SK-N-SH (cell line): ENCODE measurements at regions not wholly inside any gene's neighbourhood (a gene's known extent, or its start where the extent isn't known, plus 50 kb on each side); places are given as distances from the start of the nearest gene placed in this dataset.

Source experiments
- CTCF ChIA-PET: fragments of 300-600, 350-600 bp; formaldehyde crosslinking; extraction: SDS; loops from one replicate; lab custom pipeline; 2021; lab: Yijun Ruan, JAX
- POLR2A ChIA-PET: fragments of 350-600 bp; sonication (Branson Sonifier 250); formaldehyde crosslinking; extraction: SDS; loops from one replicate; lab custom pipeline; 2020; ENCODE audit warnings: antibody characterized with exemption, inconsistent platforms; lab: Yijun Ruan, JAX
- DNase-seq: peaks from one replicate; pipeline ENCODE4 v3.0.0; 2012
- H2AFZ ChIP-seq: fragments of 200-600 bp; sonication (generic); 2 replicates; pipeline ENCODE4 v1.8.1; 2016; ENCODE audit warnings: antibody characterized with exemption, mild to moderate bottlenecking, low read depth
- H3F3A ChIP-seq: fragments of 200-600 bp; sonication (generic); replicated peaks from 2 replicates; pipeline ENCODE3; 2016; ENCODE audit warnings: antibody characterized with exemption, mild to moderate bottlenecking; ENCODE audit not compliant: insufficient read depth
- H3K27ac ChIP-seq, 2 experiments: fragments of 200-500 bp in 1 of 2; fragments of 200-600 bp in 1 of 2; sonication (Bioruptor generic) in 1 of 2; sonication (generic), shearing (Covaris generic) in 1 of 2; 2 replicates each; pipeline versions ENCODE4 v1.5.1 to v1.6.1; 2014 to 2016; ENCODE audit warnings: low read depth in 2 of 2, inconsistent platforms in 1 of 2, low read length in 1 of 2, mild to moderate bottlenecking in 1 of 2, mixed read lengths in 1 of 2
- H3K27me3 ChIP-seq: fragments of 200-600 bp; sonication (generic), shearing (Covaris generic); 2 replicates; pipeline ENCODE4 v1.6.1; 2016; ENCODE audit warnings: mixed run types; ENCODE audit not compliant: insufficient read depth
- H3K36me3 ChIP-seq, 2 experiments: fragments of 200-500 bp in 1 of 2; fragments of 200-600 bp in 1 of 2; sonication (Bioruptor generic) in 1 of 2; sonication (generic) in 1 of 2; replicated peaks in 1 of 2; 2 replicates each; pipeline versions ENCODE3 to v1.5.1; 2014 to 2016; ENCODE audit warnings: low read length in 1 of 2, mild to moderate bottlenecking in 1 of 2; ENCODE audit not compliant: insufficient read depth in 2 of 2, control insufficient read depth in 1 of 2
- H3K4me1 ChIP-seq, 2 experiments: fragments of 200-500 bp in 1 of 2; fragments of 200-600 bp in 1 of 2; sonication (Bioruptor generic) in 1 of 2; sonication (generic), shearing (Covaris generic) in 1 of 2; 2 replicates each; pipeline versions ENCODE4 v1.5.1 to v1.6.1; 2014 to 2016; ENCODE audit warnings: low read depth in 1 of 2, low read length in 1 of 2, mixed run types in 1 of 2; ENCODE audit not compliant: insufficient read depth in 2 of 2, control insufficient read depth in 1 of 2
- H3K4me2 ChIP-seq: fragments of 200-600 bp; sonication (generic), shearing (Covaris generic); 2 replicates; pipeline ENCODE4 v1.6.1; 2017; ENCODE audit warnings: mixed run types
- H3K4me3 ChIP-seq, 2 experiments: fragments of 200-500 bp in 1 of 2; fragments of 200-600 bp in 1 of 2; sonication (Bioruptor generic) in 1 of 2; sonication (generic), shearing (Covaris generic) in 1 of 2; 2 replicates each; pipeline versions ENCODE4 v1.5.1 to v1.8.1; 2014 to 2016; ENCODE audit warnings: low read depth in 2 of 2, inconsistent platforms in 1 of 2, low read length in 1 of 2, mild to moderate bottlenecking in 1 of 2, mixed read lengths in 1 of 2, moderate library complexity in 1 of 2
- H3K79me2 ChIP-seq: fragments of 200-600 bp; sonication (generic); 2 replicates; pipeline ENCODE4 v1.8.1; 2017; ENCODE audit warnings: mild to moderate bottlenecking; ENCODE audit not compliant: insufficient read depth
- H3K9ac ChIP-seq: fragments of 200-600 bp; sonication (generic); 2 replicates; pipeline ENCODE4 v1.6.1; 2017; ENCODE audit warnings: mixed run types
- H3K9me2 ChIP-seq: fragments of 200-600 bp; sonication (generic); 2 replicates; pipeline ENCODE4 v1.6.1; 2017; ENCODE audit warnings: mixed run types
- H3K9me3 ChIP-seq: fragments of 200-600 bp; sonication (generic); 2 replicates; pipeline ENCODE4 v1.6.1; 2017; ENCODE audit warnings: mixed run types, mild to moderate bottlenecking, moderate library complexity
- H4K20me1 ChIP-seq: fragments of 200-600 bp; sonication (generic); 2 replicates; pipeline ENCODE4 v1.6.1; 2017; ENCODE audit warnings: mild to moderate bottlenecking, mixed run types; ENCODE audit not compliant: insufficient read depth
- EP300 ChIP-seq, 2 experiments: IDR thresholded peaks; 2 replicates each; pipeline versions ENCODE4 v1.4.0 to v1.6.1; 2012; ENCODE audit warnings: borderline replicate concordance in 1 of 2, low read depth in 1 of 2, low read length in 1 of 2
- FOXJ3 ChIP-seq: sonication (generic); formaldehyde crosslinking; IDR thresholded peaks from 2 replicates; pipeline ENCODE4 v1.5.1; 2020; ENCODE audit warnings: mild to moderate bottlenecking, missing genetic modification reagents
- FOXM1 ChIP-seq: IDR thresholded peaks from 2 replicates; pipeline ENCODE4 v1.4.0; 2012; ENCODE audit warnings: low read depth, mild to moderate bottlenecking
- GABPA ChIP-seq: IDR thresholded peaks from 2 replicates; pipeline ENCODE4 v1.4.0; 2012; ENCODE audit warnings: low read depth, mild to moderate bottlenecking
- GATA2 ChIP-seq: sonication (generic); formaldehyde crosslinking; IDR thresholded peaks from 2 replicates; pipeline ENCODE4 v1.5.0; 2020; ENCODE audit warnings: mild to moderate bottlenecking, missing genetic modification reagents
- MXI1 ChIP-seq: IDR thresholded peaks from 2 replicates; pipeline ENCODE4 v1.6.1; 2012; ENCODE audit warnings: mild to moderate bottlenecking, low read depth, low read length, improper control_type of control experiment
- NFIC ChIP-seq: IDR thresholded peaks from 2 replicates; pipeline ENCODE4 v1.4.0; 2012; ENCODE audit warnings: borderline replicate concordance
- RFX5 ChIP-seq: IDR thresholded peaks from 2 replicates; pipeline ENCODE4 v1.6.1; 2012; ENCODE audit warnings: mild to moderate bottlenecking, improper control_type of control experiment, low read length
- SMC3 ChIP-seq: IDR thresholded peaks from 2 replicates; pipeline ENCODE4 v1.6.1; 2012; ENCODE audit warnings: low read depth, low read length, improper control_type of control experiment
- TAF1 ChIP-seq: IDR thresholded peaks from 2 replicates; pipeline ENCODE4 v1.6.1; 2012; ENCODE audit warnings: low read depth, mild to moderate bottlenecking, low read length, moderate library complexity, borderline replicate concordance
- TCF12 ChIP-seq: IDR thresholded peaks from 2 replicates; pipeline ENCODE4 v1.4.0; 2012
- TEAD4 ChIP-seq: IDR thresholded peaks from 2 replicates; pipeline ENCODE4 v1.4.0; 2012; ENCODE audit warnings: mild to moderate bottlenecking, borderline replicate concordance; ENCODE audit not compliant: insufficient read depth
- YY1 ChIP-seq: IDR thresholded peaks from 2 replicates; pipeline ENCODE4 v1.4.0; 2012; ENCODE audit warnings: low read depth, mild to moderate bottlenecking
- WGBS: methylation state at CpG from one replicate; pipeline ENCODE4 v1.1.6; 2017; ENCODE audit warnings: low lambda C conversion rate; 5-methylcytosine and 5-hydroxymethylcytosine counted together
- TF ChIP-seq, protein P1 (sequence below): fragments of 200-600 bp; sonication (generic); IDR thresholded peaks from 2 replicates; pipeline ENCODE4 v1.6.1; 2017; ENCODE audit warnings: antibody characterized with exemption, mild to moderate bottlenecking, moderate library complexity
- TF ChIP-seq, protein P2 (sequence below): fragments of 150-350 bp; IDR thresholded peaks from 2 replicates; pipeline ENCODE4 v1.6.1; 2016; ENCODE audit warnings: mild to moderate bottlenecking, low read depth, low read length
- TF ChIP-seq, protein P3 (sequence below): IDR thresholded peaks from 2 replicates; pipeline ENCODE4; 2012
- TF ChIP-seq, protein P4 (sequence below): fragments of 150-350 bp; IDR thresholded peaks from 2 replicates; pipeline ENCODE4 v1.6.1; 2017; ENCODE audit warnings: antibody characterized with exemption, low read length, low read depth, borderline replicate concordance
- TF ChIP-seq, protein P5 (sequence below): IDR thresholded peaks from 2 replicates; pipeline ENCODE4 v1.6.1; 2012; ENCODE audit warnings: mild to moderate bottlenecking, low read depth, low read length, moderate library complexity

DNA sequence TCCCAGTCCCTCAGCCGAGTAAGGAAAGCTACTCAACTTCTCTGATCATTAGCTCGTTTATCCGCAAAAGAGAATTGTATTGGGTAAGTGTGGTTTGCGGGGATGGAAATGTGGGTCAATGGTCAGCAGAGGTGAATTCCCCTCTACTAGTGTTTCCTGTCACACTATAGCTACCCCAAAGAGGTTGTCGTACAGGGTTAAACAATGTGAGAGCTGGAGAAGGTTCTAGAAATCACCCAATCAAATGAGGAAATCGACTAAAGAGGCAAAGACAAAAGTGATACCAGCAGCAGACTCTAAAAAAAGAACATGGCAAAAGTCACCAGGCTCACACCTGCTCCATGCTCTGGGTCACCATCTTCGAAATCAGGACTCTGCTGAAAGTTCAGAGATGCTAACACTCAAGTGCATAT, 144.7 kb upstream of the ITGA4 start:
- H3K9ac ChIP-seq = no peak overlapping the region
- H3K4me1 ChIP-seq = no peaks in the 10 kb centered on the region
- H3K4me3 ChIP-seq = no peak overlapping the region
- CTCF ChIA-PET = interaction anchor here (2.3 kb wide), 1 partner anchor 12 kb away, joined by 9 read pairs; no protein-coding TSS in a partner anchor
- TF ChIP-seq, protein P1, sequence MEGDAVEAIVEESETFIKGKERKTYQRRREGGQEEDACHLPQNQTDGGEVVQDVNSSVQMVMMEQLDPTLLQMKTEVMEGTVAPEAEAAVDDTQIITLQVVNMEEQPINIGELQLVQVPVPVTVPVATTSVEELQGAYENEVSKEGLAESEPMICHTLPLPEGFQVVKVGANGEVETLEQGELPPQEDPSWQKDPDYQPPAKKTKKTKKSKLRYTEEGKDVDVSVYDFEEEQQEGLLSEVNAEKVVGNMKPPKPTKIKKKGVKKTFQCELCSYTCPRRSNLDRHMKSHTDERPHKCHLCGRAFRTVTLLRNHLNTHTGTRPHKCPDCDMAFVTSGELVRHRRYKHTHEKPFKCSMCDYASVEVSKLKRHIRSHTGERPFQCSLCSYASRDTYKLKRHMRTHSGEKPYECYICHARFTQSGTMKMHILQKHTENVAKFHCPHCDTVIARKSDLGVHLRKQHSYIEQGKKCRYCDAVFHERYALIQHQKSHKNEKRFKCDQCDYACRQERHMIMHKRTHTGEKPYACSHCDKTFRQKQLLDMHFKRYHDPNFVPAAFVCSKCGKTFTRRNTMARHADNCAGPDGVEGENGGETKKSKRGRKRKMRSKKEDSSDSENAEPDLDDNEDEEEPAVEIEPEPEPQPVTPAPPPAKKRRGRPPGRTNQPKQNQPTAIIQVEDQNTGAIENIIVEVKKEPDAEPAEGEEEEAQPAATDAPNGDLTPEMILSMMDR = no peak
- no peak for TF ChIP-seq SMC3
- TF ChIP-seq, protein P2, sequence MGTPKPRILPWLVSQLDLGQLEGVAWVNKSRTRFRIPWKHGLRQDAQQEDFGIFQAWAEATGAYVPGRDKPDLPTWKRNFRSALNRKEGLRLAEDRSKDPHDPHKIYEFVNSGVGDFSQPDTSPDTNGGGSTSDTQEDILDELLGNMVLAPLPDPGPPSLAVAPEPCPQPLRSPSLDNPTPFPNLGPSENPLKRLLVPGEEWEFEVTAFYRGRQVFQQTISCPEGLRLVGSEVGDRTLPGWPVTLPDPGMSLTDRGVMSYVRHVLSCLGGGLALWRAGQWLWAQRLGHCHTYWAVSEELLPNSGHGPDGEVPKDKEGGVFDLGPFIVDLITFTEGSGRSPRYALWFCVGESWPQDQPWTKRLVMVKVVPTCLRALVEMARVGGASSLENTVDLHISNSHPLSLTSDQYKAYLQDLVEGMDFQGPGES = no peak
- no peak for TF ChIP-seq TEAD4
- no peak for TF ChIP-seq MXI1
- TF ChIP-seq FOXJ3 = no peak
- TF ChIP-seq EP300 (IDR thresholded peaks at IDR 0.05; ENCODE audit: borderline replicate concordance in 1 of 2, low read depth in 1 of 2, low read length in 1 of 2) = no peak
- no peak for TF ChIP-seq TCF12
- no peak for TF ChIP-seq NFIC
- no peak for TF ChIP-seq TAF1
- TF ChIP-seq, all 33 proteins: peak for 0
- H2AFZ ChIP-seq = no peak overlapping the region; the same call in 1 of the 2 replicates
- H4K20me1 ChIP-seq = no peaks in the 10 kb centered on the region
- H3K27me3 ChIP-seq = no peaks in the 10 kb centered on the region
- WGBS = 86% methylated on average over 7 of the region's 7 CpGs
- H3K79me2 ChIP-seq = no peaks in the 10 kb centered on the region
- no peak overlapping the region for H3K27ac ChIP-seq
- no peaks in the 10 kb centered on the region for H3K36me3 ChIP-seq
- H3F3A ChIP-seq = no peaks in the 10 kb centered on the region
- H3K9me2 ChIP-seq = no peaks in the 10 kb centered on the region
- POLR2A ChIA-PET = no interaction called here
- no peak for DNase-seq
- no peak overlapping the region for H3K4me2 ChIP-seq
- no peaks in the 10 kb centered on the region for H3K9me3 ChIP-seq

DNA sequence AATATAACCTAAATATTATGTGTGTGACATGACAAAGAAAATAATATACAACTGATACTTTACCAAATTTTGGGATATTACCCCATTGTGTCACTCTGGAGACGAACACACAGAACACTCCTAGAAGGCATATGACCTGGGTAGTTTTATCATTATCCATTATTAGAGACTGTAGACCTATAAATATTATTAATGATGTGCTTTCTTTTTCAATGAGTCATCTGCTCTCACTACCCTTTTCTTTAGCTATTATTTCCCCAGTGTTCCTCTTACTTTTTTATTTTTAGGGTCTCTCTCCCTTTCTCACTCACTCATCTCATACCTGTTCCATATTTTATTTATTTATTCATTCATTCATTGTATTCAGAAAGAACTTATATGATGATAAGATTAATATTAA, 143.3 kb upstream of the ITGA4 start:
- H3F3A ChIP-seq = no peaks in the 10 kb centered on the region
- no peak for DNase-seq
- H3K27ac ChIP-seq = no peak overlapping the region
- H2AFZ ChIP-seq = no peak overlapping the region
- H3K36me3 ChIP-seq = no peaks in the 10 kb centered on the region
- CTCF ChIA-PET = interaction anchor here (1.8 kb wide), 1 partner anchor 13 kb away, joined by 4 read pairs; no protein-coding TSS in a partner anchor
- H4K20me1 ChIP-seq = no peaks in the 10 kb centered on the region
- no peaks in the 10 kb centered on the region for H3K9me2 ChIP-seq
- POLR2A ChIA-PET = no interaction called here
- 86% methylated on average over 1 of the region's 1 CpG for WGBS
- no peaks in the 10 kb centered on the region for H3K27me3 ChIP-seq
- no peaks in the 10 kb centered on the region for H3K9me3 ChIP-seq
- no peaks in the 10 kb centered on the region for H3K79me2 ChIP-seq
- no peak overlapping the region for H3K4me2 ChIP-seq
- no peak overlapping the region for H3K4me3 ChIP-seq
- no peaks in the 10 kb centered on the region for H3K4me1 ChIP-seq
- H3K9ac ChIP-seq = no peak overlapping the region
- TF ChIP-seq TAF1 (no peak), FOXM1 (no peak), YY1 (no peak), GABPA (no peak), RFX5 (no peak), TCF12 (no peak), GATA2 (no peak), MXI1 (no peak)
- TF ChIP-seq, protein P3, sequence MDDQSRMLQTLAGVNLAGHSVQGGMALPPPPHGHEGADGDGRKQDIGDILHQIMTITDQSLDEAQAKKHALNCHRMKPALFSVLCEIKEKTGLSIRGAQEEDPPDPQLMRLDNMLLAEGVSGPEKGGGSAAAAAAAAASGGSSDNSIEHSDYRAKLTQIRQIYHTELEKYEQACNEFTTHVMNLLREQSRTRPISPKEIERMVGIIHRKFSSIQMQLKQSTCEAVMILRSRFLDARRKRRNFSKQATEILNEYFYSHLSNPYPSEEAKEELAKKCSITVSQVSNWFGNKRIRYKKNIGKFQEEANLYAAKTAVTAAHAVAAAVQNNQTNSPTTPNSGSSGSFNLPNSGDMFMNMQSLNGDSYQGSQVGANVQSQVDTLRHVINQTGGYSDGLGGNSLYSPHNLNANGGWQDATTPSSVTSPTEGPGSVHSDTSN = no peak
- TF ChIP-seq, protein P2 = no peak
- TF ChIP-seq, protein P4, sequence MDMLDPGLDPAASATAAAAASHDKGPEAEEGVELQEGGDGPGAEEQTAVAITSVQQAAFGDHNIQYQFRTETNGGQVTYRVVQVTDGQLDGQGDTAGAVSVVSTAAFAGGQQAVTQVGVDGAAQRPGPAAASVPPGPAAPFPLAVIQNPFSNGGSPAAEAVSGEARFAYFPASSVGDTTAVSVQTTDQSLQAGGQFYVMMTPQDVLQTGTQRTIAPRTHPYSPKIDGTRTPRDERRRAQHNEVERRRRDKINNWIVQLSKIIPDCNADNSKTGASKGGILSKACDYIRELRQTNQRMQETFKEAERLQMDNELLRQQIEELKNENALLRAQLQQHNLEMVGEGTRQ = no peak
- TF ChIP-seq, protein P5, sequence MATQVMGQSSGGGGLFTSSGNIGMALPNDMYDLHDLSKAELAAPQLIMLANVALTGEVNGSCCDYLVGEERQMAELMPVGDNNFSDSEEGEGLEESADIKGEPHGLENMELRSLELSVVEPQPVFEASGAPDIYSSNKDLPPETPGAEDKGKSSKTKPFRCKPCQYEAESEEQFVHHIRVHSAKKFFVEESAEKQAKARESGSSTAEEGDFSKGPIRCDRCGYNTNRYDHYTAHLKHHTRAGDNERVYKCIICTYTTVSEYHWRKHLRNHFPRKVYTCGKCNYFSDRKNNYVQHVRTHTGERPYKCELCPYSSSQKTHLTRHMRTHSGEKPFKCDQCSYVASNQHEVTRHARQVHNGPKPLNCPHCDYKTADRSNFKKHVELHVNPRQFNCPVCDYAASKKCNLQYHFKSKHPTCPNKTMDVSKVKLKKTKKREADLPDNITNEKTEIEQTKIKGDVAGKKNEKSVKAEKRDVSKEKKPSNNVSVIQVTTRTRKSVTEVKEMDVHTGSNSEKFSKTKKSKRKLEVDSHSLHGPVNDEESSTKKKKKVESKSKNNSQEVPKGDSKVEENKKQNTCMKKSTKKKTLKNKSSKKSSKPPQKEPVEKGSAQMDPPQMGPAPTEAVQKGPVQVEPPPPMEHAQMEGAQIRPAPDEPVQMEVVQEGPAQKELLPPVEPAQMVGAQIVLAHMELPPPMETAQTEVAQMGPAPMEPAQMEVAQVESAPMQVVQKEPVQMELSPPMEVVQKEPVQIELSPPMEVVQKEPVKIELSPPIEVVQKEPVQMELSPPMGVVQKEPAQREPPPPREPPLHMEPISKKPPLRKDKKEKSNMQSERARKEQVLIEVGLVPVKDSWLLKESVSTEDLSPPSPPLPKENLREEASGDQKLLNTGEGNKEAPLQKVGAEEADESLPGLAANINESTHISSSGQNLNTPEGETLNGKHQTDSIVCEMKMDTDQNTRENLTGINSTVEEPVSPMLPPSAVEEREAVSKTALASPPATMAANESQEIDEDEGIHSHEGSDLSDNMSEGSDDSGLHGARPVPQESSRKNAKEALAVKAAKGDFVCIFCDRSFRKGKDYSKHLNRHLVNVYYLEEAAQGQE = no peak
